Limb (tissue), 2 donors: ENCODE measurements at regions not wholly inside any gene's neighbourhood (a gene's known extent, or its start where the extent isn't known, plus 50 kb on each side); places are given as distances from the start of the nearest gene placed in this dataset.
"Not testable (repeated sequence)": the region's sequence is repeated elsewhere in the genome, so short reads cannot be mapped to it uniquely, and the experiment has no call there.

Source experiments
- DNase-seq, 2 donors: peaks; one replicate each; pipeline ENCODE4 v3.0.0-alpha.2; 2016; ENCODE audit errors: extremely low spot score in 2 of 2

GRCh38 chr5:12175914-12176585 is 271.8 kb upstream of the CTNND2 start:
- DNase-seq = no peak

DNA sequence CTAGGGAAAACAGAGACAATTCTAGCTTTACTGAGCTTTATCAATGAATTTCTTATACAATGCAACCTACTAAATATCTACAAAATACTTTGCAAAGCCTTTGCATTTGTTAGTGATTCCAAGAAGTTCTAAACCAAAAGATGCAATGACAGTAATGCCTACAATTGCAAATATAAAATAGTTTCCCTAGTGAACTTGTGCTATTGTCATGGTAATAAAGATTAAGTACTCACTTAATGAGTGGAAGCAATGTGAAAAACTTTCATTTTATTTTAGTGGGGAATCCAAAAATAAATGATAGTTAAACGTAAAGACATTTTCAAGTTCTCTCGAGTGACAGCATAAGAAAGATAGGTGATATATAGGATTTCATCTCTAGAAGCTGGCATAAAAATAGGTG is 270.5 kb upstream of the CTNND2 start:
- no peak for DNase-seq

DNA sequence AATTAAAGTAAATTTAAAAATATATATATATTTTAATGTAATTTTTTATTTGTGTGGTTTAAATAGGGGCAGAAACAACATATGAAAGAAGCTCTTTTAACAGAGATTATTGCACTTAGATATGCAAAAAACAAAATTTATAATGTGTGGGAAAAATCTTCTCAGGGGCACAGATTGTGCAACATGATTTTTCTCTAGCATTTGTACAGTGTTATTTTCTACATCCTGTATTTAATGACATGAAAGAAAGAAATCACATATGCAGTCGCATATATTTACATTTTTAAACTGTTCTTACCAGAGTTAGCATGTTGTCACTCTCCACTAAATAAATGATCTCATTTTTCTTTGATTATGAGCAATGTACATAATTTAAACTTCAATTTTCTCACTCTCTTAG is 265.3 kb upstream of the CTNND2 start:
- no peak for DNase-seq

- no peak for DNase-seq
These were observed 258.6 kb upstream of the CTNND2 start for GRCh38 chr5:12162863-12163262.

- no peak for DNase-seq
These were observed 243.3 kb upstream of the CTNND2 start for GRCh38 chr5:12147513-12147912.

DNA sequence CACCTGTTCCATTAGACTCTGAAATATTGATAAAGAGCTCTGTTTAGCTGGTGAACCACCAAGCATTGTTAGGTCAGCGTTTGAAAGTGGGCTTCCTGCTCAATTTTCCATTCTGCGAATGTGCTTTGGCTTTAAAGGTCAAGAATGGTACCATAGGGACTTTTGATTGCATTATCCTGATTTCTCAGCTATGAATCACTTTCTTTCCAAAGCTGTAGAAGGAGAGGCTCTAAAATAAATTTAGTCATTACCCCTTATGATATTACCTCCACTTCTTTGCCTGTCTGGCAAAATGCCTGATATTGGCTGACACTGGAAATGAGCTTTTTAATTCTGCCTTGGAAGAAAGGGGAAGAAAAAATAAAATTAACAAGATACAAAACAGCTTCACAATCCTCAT is 237.2 kb upstream of the CTNND2 start:
- DNase-seq = no peak

DNA sequence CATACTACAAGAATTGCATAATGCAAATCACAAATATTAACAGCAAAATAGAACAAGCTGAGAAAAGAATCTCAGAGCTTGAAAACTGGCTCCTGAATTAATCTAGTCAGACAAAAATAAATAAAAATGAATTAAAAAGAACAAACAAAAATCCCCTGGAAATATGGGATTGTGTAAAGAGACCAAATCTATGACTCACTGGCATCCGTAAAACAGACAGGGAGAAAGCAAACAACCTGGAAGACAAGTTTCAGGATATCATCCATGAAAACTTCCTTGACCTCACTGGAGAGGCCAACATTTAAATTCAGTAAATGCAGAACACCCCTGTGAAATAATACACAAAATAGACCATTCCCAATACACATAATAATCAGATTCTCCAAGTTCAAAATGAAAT is 229.3 kb upstream of the CTNND2 start:
- no peak for DNase-seq

DNA sequence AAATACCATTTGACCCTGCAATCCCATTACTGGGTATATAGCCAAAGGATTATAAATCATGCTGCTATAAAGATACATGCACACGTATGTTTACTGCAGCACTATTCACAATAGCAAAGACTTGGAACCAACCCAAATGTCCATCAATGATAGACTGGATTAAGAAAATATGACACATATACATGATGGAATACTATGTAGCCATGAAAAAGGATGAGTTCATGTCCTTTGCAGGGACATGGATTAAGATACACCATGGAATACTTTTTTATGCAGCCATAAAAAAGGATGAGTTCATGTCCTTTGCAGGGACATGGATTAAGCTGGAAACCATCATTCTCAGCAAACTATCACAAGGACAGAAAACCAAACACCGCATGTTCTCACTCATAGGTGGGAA is 226.8 kb upstream of the CTNND2 start:
- DNase-seq = not testable (repeated sequence)

- DNase-seq = no peak
These were observed 221.6 kb upstream of the CTNND2 start for GRCh38 chr5:12125895-12126294.

DNA sequence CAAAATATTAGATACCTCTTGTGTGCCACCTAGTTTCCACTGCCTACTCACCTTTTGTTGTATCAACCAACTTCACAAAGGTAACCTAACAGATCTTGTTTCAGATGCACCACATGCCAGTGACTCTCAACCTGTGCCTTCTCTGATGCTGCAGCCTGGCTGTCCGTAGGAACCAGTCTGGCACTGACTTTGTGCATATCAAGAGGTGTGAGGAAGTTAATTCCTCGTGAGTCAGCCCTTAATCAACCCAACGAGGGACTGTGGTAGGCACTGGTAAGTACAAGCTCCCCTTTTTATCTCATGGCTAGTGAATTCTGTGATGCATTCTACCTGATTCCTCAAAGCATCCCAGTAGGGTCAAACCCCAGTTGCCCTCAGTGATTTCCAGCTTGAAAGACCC is 215.4 kb upstream of the CTNND2 start:
- DNase-seq = no peak

DNA sequence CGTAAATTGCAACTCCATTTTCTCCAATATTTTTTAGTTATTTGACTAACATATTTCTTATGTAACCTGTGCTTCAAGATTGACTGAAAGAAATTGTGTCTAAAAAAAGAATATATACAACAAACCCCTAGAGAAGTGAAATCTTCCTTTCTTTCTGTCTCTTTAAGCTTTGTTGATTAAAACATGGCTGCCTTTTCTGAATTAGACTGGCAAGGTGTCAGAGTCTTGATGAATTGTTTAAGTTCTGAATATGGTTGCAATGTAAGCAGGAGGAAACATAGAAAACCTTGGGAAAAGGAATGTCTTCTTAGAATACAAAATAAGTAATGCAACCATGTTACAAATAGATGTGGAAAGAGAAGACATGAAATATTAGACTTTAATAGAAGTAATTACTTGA is 209.8 kb upstream of the CTNND2 start:
- DNase-seq = no peak

- no peak for DNase-seq
These were observed 208.8 kb upstream of the CTNND2 start for GRCh38 chr5:12113062-12113461.

DNA sequence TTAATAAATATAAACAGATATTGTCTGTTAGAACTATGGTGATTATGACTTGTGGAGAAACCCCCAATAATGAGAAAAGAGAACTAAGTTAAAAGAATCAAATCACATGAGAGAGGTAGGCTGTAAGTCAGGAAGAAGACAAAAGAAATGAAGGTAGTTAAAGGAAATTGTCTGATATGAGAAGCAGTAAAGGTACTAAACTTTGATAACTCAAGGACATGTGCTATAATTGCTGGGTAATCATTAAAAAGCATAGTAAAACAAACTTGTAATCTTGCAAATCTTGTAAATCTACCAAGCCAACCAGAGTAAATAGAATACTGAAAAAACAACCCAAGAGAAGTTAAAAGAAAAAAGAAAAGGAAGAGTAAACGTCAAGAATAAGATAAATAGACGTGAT is 207.0 kb upstream of the CTNND2 start:
- no peak for DNase-seq

DNA sequence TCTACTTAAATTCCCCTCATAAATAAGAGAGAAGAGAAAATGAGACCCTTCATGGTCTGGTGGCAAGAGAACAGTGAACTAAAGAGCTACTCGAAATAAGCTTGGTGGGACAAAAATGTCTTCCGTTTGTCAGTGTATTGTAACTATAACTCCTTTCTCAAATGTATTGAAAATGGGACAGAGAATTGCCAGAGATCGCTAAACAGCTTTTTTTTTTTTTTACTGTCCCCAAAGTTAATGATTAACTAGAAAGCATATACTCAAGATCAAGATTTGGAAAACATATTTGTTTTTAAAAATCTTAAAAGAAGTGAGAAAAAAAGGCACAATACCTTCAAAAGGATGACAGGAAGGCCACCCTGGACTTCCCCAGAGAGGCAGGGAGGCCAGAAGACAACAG is 206.4 kb upstream of the CTNND2 start:
- no peak for DNase-seq

DNA sequence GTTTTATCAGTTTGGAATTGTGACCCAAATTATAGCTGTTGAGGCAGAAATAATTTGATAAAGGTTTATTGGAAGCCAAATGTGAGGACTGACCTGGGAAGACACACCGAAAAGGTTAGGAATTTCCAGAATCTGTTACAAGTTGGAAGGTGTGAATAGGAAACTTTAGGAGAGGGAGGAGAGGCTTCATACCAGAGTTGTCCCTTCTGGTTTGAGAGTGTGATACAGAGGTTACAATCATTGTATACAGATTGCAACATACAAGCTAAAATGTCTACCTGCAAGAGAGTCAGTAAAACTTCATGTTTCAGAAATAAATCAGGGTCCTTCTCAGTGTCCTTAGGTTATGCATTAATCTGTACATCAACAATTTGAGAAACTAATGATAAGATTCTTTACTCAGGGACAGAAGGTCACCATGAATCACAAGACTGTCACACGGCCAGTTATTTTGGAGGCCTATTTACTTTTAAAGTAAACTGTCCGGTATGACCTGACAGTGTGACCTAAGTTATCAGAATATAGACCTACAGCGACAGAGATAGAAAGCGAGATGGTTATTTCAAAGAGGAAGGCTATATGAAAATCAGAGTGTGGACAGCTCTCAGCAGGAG is 204.9 kb upstream of the CTNND2 start:
- no peak for DNase-seq

- no peak for DNase-seq
These were observed 197.9 kb upstream of the CTNND2 start for GRCh38 chr5:12102151-12102550.

DNA sequence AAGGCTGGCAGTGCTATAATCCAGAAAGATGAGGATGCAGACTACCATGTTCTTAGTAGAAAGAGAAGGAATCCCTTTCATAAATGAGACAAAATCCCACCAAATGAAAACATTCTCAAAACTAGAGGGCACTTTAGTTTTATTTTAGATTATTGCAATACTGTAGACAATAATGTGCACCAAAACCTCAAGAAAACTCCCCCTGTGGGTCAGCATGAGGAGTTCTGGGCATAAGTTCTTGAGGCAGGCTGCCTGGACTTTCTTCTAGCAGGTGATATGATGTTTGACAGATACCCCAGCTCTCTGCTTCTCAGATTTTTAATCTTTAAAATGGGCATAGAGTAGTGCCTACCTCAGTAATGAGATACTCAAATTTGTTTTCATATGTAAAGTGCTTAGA is 196.3 kb upstream of the CTNND2 start:
- no peak for DNase-seq

DNA sequence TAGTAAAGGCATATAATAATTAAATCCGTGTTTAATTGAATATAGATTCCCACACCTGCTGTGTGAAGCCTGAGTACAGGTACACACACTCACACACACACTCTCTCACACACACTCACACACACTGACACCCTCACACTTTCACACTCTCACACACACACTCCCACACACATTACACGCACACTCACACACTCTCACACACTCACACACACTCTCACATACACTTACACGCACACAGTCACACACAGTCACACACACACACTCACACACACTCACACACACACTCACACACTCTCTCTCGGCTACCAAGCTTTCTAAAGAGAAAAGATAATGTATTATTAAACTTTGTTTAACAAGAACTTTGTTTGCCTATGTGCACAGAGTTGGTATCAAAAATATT is 195.1 kb upstream of the CTNND2 start:
- no peak for DNase-seq

GRCh38 chr5:12095808-12096281 is 191.6 kb upstream of the CTNND2 start:
- no peak for DNase-seq

- no peak for DNase-seq
These were observed 189.3 kb upstream of the CTNND2 start for GRCh38 chr5:12093586-12093985.

- DNase-seq = no peak
These were observed 176.5 kb upstream of the CTNND2 start for GRCh38 chr5:12080761-12081160.

DNA sequence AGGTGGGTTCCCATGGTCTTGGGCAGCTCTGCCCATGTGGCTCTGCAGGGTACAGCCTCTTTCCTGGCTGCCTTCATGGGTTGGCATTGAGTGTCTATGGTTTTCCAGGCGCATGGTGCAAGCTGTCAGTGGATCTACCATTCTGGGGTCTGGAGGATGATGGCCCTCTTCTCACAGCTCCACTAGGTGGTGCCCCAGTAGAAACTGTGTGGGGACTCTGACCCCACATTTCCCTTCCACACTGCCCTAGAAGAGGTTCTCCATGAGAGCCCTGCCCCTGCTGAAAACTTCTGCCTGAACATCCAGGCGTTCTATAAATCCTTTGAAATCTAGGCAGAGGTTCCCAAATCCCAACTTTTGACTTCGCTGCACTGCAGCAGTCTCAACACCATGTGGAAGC is 174.0 kb upstream of the CTNND2 start:
- DNase-seq = not testable (repeated sequence)

- no peak for DNase-seq
These were observed 169.2 kb upstream of the CTNND2 start for GRCh38 chr5:12073426-12073825.

GRCh38 chr5:12072441-12072840 is 168.2 kb upstream of the CTNND2 start:
- no peak for DNase-seq
